Adrenal gland (tissue), 5 donors: ENCODE measurements at regions not wholly inside any gene's neighbourhood (a gene's known extent, or its start where the extent isn't known, plus 50 kb on each side); places are given as distances from the start of the nearest gene placed in this dataset.

Experiments used
- POLR2A ChIP-seq, 2 donors: fragments of 450-650 bp; IDR thresholded peaks; one replicate each; pipeline ENCODE4 v1.6.1; 2017; ENCODE audit warnings: antibody characterized with exemption in 2 of 2, mild to moderate bottlenecking in 2 of 2, moderate library complexity in 1 of 2
- TF ChIP-seq, protein P1 (sequence below), 6 experiments: fragments of 450-650 bp in 4 of 6; fragments of 200-600 bp in 2 of 6; sonication (generic) in 1 of 6; IDR thresholded peaks; 1 replicate in 5 of 6; 2 replicates in 1 of 6; pipeline versions ENCODE4 v1.5.1 to v1.8.0; 2016 to 2021; ENCODE audit warnings: antibody characterized with exemption in 6 of 6, mild to moderate bottlenecking in 2 of 6, moderate library complexity in 1 of 6
- donor health status: DM: no; HTN: no; CAD: no.

DNA sequence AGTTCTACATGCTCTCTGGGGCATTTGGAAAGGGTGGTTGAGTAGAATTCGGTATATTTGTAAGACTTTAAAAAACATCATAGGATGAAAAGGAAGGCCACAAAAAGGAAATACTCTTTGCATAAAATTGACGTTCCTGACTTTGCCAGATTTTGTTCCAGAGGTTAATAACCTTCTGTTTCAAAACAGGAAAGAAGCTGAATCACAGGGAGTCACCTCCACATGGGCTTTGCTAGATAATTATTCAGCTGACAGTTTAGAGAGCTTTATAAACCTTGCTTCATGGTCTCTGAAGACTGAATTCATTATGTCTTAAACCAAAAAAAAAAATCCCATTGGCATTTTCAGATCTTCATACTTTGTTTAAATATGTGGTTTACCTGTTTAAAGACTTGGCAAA is 203.7 kb downstream of the SEMA6A start:
- TF ChIP-seq, protein P1, sequence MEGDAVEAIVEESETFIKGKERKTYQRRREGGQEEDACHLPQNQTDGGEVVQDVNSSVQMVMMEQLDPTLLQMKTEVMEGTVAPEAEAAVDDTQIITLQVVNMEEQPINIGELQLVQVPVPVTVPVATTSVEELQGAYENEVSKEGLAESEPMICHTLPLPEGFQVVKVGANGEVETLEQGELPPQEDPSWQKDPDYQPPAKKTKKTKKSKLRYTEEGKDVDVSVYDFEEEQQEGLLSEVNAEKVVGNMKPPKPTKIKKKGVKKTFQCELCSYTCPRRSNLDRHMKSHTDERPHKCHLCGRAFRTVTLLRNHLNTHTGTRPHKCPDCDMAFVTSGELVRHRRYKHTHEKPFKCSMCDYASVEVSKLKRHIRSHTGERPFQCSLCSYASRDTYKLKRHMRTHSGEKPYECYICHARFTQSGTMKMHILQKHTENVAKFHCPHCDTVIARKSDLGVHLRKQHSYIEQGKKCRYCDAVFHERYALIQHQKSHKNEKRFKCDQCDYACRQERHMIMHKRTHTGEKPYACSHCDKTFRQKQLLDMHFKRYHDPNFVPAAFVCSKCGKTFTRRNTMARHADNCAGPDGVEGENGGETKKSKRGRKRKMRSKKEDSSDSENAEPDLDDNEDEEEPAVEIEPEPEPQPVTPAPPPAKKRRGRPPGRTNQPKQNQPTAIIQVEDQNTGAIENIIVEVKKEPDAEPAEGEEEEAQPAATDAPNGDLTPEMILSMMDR (IDR thresholded peaks at IDR 0.05), result no peak
- TF ChIP-seq POLR2A (IDR thresholded peaks at IDR 0.05), result no peak
